GM11168 (cell line): ENCODE measurements at regions not wholly inside any gene's neighbourhood (a gene's known extent, or its start where the extent isn't known, plus 50 kb on each side); places are given as distances from the start of the nearest gene placed in this dataset.
"Not testable (repeated sequence)": the region's sequence is repeated elsewhere in the genome, so short reads cannot be mapped to it uniquely, and the experiment has no call there.

ENCODE experiments used
- in situ Hi-C: fragments of 300-500 bp; cut with MboI; formaldehyde crosslinking; loops from one replicate; pipeline ENCODE4 v1.12.0; 2022; ENCODE audit warnings: low sequenced_read_pairs; ENCODE audit not compliant: unreplicated experiment

GRCh38 chr10:28386503-28386868 is 83.6 kb upstream of the MPP7 start:
- in situ Hi-C loops, result loop anchor here (10.0 kb wide), 1 partner anchor 132 kb away; no protein-coding TSS in a partner anchor

DNA sequence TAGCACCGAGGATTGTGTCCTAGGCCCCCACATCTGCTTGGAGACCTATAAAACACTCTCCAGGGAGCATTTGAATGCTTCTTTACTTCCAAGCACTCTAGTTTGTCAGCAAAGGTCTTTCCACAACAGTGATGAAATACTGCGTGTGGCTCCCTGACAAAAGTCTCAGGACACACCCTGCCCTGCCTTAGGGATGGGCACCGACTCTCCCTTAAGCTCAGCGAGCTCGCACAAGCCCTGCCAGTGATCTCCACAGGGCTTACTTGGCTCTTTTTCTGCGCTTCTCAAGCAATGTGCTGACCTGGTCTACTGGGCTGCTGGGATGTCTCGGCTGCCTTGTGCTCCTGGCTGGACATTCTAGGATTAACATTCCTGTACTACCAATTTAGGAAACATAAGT is 84.3 kb upstream of the MPP7 start:
- in situ Hi-C loops, result loop anchor here (10.0 kb wide), 1 partner anchor 132 kb away; no protein-coding TSS in a partner anchor

DNA sequence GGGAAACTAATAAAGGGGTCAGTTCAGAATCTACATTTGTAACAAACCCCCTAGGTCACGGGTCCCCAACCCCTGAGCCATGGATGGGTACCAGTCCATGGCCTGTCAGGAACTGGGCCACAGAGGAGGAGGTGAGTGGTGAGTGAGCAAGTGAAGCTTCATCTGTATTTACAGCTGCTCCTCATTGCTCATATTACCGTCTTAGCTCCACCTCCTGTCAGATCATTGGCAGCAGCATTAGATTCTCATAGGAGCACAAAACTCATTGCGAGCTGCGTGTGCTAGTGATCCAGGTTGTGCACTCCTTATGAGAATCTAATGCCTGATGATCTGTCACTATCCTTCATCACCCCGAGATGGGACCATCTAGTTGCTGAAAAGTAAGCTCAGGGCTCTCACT is 88.4 kb upstream of the MPP7 start:
- in situ Hi-C loops, result no loop called here

- in situ Hi-C loops, result no loop called here
Measured at GRCh38 chr10:28393956-28394568, 91.2 kb upstream of the MPP7 start.

GRCh38 chr10:28396331-28396730 is 93.5 kb upstream of the MPP7 start:
- in situ Hi-C loops, result no loop called here

GRCh38 chr10:28397229-28397628 is 94.4 kb upstream of the MPP7 start:
- in situ Hi-C loops, result no loop called here

GRCh38 chr10:28400176-28400575 is 97.3 kb upstream of the MPP7 start:
- in situ Hi-C loops, result no loop called here

GRCh38 chr10:28400681-28401080 is 97.8 kb upstream of the MPP7 start:
- in situ Hi-C loops, result no loop called here

GRCh38 chr10:28402611-28403073 is 99.8 kb upstream of the MPP7 start:
- in situ Hi-C loops, result not testable (repeated sequence)

- in situ Hi-C loops, result no loop called here
Measured at GRCh38 chr10:28403090-28403489, 100.2 kb upstream of the MPP7 start.

DNA sequence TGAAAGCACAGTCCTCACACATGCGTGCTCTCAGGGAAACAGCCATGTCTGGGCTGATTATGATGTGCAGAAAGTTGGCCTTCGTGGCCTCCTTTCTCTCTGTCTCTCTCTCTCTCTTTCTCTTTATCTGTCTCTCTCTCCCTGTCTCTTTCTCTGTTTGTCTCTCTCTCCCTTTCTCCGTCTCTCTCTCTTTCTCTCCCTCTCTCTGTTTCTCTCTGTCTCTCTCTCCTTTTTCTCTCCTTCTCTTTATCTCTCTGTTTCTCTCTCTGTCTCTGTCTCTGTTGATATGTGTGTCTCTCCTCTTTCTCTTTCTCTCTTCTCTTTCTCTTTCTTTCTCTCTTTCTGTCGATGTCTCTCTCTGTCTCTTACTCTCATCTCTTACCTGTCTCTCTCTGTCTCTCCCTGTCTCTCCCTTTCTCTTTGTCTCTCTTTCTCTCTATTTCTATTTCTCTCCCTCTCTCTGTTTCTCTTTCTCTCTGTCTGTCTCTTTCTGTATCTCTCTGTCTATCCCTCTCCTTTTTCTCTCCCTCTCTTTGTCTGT is 105.4 kb upstream of the MPP7 start:
- in situ Hi-C loops, result no loop called here

DNA sequence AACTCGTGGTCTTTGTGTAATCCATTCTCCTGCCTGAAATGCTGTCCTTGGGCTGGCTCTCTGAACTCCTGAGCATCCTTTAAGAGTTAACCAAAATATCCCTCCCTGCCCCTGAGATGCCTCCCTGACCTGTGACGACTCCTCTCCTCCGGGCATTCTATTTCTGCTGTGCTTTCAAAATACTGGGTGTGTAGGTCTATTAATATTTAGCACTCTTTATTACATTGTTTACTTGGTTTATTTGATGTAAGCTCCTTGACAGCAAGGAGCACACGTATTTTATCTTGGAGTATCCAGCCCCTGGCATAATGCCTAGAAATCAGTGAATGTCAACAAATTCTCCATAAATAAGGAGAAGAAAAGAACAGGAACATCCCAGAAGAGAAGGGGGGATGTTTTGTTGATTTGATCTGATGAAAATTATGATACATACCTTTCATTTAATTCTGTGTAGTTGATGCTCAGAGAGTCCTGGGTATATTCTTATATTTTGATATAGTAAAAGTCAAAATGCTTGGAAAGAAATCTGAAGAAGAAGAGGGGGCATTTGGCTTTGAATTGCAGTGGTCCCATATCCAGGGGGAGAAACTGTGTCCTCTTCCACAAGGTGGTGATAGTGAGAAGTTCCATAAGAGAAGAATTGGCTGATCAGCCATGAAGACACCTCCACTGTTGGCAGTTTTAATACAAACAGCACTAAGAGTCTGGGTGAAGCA is 107.7 kb upstream of the MPP7 start:
- in situ Hi-C loops, result no loop called here

GRCh38 chr10:28411136-28411460 is 108.2 kb upstream of the MPP7 start:
- in situ Hi-C loops, result no loop called here

GRCh38 chr10:28411648-28412047 is 108.8 kb upstream of the MPP7 start:
- in situ Hi-C loops, result no loop called here

GRCh38 chr10:28418069-28418468 is 114.8 kb upstream of the WAC start:
- in situ Hi-C loops, result no loop called here

GRCh38 chr10:28425422-28425821 is 107.5 kb upstream of the WAC start:
- in situ Hi-C loops, result no loop called here

DNA sequence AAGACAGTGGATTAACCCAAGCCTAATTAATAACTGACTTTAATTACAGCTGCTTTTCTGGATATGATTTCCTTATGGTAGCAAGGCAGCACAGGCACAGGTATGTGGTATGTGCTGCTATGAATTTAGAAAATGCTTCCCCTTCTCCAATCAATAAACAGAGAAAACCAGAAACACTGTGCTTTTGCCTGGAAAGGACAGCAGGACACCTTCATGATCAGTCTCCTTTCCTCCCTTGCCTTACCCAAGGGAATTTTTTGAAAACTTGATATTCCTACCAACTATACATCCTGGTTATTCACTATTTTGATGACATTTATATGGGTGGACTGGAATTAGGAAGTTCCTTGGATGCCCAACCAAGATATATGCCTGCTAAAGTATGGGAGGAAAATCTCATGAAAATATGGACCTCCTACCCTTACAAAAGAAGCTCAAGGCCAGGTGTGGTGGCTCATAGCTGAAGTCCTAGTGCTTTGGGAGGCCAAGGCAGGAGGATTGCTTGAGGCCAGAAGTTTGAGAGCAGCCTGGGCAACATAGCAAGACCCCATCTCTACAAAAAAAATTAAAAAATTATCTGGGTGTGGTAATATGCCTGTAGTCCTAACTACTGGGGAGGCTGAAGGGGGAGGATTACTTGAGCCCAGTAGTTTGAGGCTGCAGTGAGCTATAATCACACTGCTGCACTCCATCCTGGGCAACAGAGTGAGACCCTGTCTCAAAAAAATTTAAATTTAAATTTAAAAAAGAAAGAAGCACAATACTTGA is 106.3 kb upstream of the WAC start:
- in situ Hi-C loops, result no loop called here

DNA sequence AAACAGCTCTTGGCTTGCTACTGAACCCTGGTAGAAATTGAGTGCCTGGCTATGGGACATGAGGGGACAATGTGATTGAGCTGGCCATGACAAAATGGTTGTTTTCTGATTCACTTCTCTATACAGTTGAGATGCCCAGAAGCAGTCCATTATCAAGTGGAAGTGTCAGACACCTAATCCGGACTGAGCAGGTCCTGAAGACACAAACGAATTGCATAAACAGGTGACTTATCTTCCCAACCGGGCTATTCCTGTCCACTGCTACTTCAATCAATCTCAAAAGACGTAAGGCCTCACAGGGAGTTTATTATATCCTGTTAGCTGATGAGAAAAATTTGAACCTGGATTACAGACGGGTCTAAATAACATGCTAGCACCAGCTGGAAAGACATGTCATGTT is 105.5 kb upstream of the WAC start:
- in situ Hi-C loops, result no loop called here

DNA sequence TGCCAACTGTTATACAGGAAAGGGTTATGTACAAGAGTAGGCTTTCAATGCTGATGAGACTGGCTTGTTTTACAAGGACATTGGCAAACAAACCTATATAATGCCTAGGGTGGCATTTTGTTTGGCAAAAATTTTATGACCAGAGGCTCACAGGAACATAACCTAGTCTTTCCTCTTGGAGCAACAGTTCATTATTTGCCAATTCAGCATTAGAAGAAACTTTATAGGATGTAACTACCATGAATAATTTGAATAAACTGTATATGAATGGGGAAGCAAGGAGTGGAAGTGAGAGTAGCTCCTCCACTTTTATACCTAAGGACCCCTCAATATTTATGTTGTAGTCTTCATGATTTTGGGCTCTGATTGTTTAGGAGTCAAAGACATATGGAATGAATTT is 103.9 kb upstream of the WAC start:
- in situ Hi-C loops, result no loop called here

GRCh38 chr10:28429573-28430216 is 103.2 kb upstream of the WAC start:
- in situ Hi-C loops, result no loop called here

DNA sequence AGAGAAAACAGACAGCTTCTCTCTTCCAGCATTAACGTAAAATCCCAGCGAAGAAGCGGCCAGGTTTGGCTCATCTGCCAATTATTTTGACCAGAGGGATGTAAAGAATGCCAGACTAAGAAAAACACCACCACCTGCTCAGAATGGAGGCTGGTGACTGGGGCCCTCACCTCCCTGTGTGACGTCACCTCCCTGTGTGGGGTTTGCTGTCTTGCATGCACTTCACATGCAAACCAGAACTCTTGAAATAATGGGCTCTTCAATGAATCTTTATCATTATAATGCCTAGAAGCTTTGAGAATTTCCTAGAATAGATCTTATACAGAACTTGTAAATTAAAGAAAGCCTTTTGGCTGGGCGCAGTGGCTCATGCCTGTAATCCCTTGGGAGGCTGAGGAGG is 101.8 kb upstream of the WAC start:
- in situ Hi-C loops, result no loop called here
